HCT116 (cell line): ENCODE measurements at regions not wholly inside any gene's neighbourhood (a gene's known extent, or its start where the extent isn't known, plus 50 kb on each side); places are given as distances from the start of the nearest gene placed in this dataset.

Experiments
- ATAC-seq: fragments of 200-7000 bp; cut with Tn5 transposase; 2 replicates; pipeline ENCODE4 v1.9.1; 2020; ENCODE audit warnings: mild to moderate bottlenecking, moderate library complexity
- BruUV-seq: library from RNA; stranded (reverse); fragments of 400-500 nt; replicated peaks from 2 replicates; lab custom pipeline; 2021; lab: Mats Ljungman, UMichigan
- CTCF ChIA-PET: fragments of 300-600 bp; sonication (Branson Sonifier 250); formaldehyde crosslinking; loops from one replicate; lab custom pipeline; 2021; ENCODE audit warnings: antibody characterized with exemption; lab: Charles Lee
- POLR2A ChIA-PET: fragments of 300-600, 350-600 bp; sonication (Branson Sonifier 250); formaldehyde crosslinking; loops from one replicate; lab custom pipeline; 2021; ENCODE audit warnings: antibody characterized with exemption; lab: Charles Lee
- RAD21 ChIA-PET, 2 experiments: fragments of 300-600 bp; sonication (Branson Sonifier 250); formaldehyde crosslinking; loops; one replicate each; lab custom pipeline; 2023; ENCODE audit warnings: low total read pairs in 2 of 2; ENCODE audit not compliant: uncharacterized antibody in 2 of 2, unreplicated experiment in 2 of 2, low non-redundant PET in 1 of 2; lab: Charles Lee
- DNase-seq: peaks from one replicate; pipeline ENCODE4 v3.0.0-alpha.2; 2010; ENCODE audit warnings: low read depth, low spot score
- H2AFZ ChIP-seq: fragments of 200-600 bp; shearing (Covaris generic), sonication (generic); 2 replicates; pipeline ENCODE4 v1.6.1; 2017; ENCODE audit warnings: low read depth, mixed run types, mixed read lengths, antibody characterized with exemption, low read length; ENCODE audit not compliant: poor library complexity, severe bottlenecking
- H3K27ac ChIP-seq: 2 replicates; pipeline ENCODE4 v1.5.1; 2012; ENCODE audit warnings: low read depth, low read length
- H3K27me3 ChIP-seq: fragments of 200-600 bp; sonication (generic); 2 replicates; pipeline ENCODE4 v1.6.1; 2016; ENCODE audit warnings: mixed run types, low read length, mixed read lengths; ENCODE audit not compliant: insufficient read depth
- H3K36me3 ChIP-seq, 2 experiments: fragments of 200-500 bp in 1 of 2; fragments of 200-600 bp in 1 of 2; sonication (Bioruptor generic) in 1 of 2; sonication (generic) in 1 of 2; 2 replicates each; pipeline versions ENCODE4 v1.5.1 to v1.6.1; 2014 to 2016; ENCODE audit warnings: low read length in 2 of 2, inconsistent platforms in 1 of 2, mixed read lengths in 1 of 2, mixed run types in 1 of 2; ENCODE audit not compliant: insufficient read depth in 2 of 2, control insufficient read depth in 1 of 2
- H3K4me1 ChIP-seq, 2 experiments: fragments of 200-600 bp in 1 of 2; sonication (generic) in 1 of 2; 2 replicates each; pipeline versions ENCODE4 v1.5.1 to v1.6.1; 2012 to 2017; ENCODE audit warnings: low read length in 2 of 2, inconsistent platforms in 1 of 2, mild to moderate bottlenecking in 1 of 2, mixed read lengths in 1 of 2, mixed run types in 1 of 2, moderate library complexity in 1 of 2; ENCODE audit not compliant: insufficient read depth in 2 of 2, control insufficient read depth in 1 of 2
- H3K4me2 ChIP-seq: fragments of 200-600 bp; sonication (generic); 2 replicates; pipeline ENCODE4 v1.6.1; 2017; ENCODE audit warnings: mixed run types, low read length, mixed read lengths
- H3K4me3 ChIP-seq, 2 experiments: fragments of 200-600 bp in 1 of 2; sonication (generic) in 1 of 2; replicated peaks in 1 of 2; 2 replicates each; pipeline ENCODE4 v1.5.1; 2011 to 2016; ENCODE audit warnings: low read length in 2 of 2, control low read depth in 1 of 2, low read depth in 1 of 2, mild to moderate bottlenecking in 1 of 2, mixed read lengths in 1 of 2, mixed run types in 1 of 2
- H3K79me2 ChIP-seq: fragments of 200-600 bp; sonication (generic); 2 replicates; pipeline ENCODE4 v1.6.1; 2017; ENCODE audit warnings: mild to moderate bottlenecking, mixed run types, low read length, moderate library complexity, mixed read lengths; ENCODE audit not compliant: insufficient read depth
- H3K9ac ChIP-seq: fragments of 200-600 bp; sonication (generic); 2 replicates; pipeline ENCODE4 v1.6.1; 2016; ENCODE audit warnings: low read length, mixed read lengths
- H3K9me2 ChIP-seq: fragments of 200-600 bp; sonication (generic), shearing (Covaris generic); 2 replicates; pipeline ENCODE4 v1.6.1; 2017; ENCODE audit warnings: mixed run types, mild to moderate bottlenecking, moderate library complexity; ENCODE audit not compliant: insufficient read depth
- H3K9me3 ChIP-seq, 2 experiments: fragments of 200-500 bp in 1 of 2; fragments of 200-600 bp in 1 of 2; sonication (Bioruptor generic) in 1 of 2; sonication (generic) in 1 of 2; 2 replicates each; pipeline ENCODE4 v1.6.1; 2014 to 2017; ENCODE audit warnings: low read length in 2 of 2, mixed read lengths in 2 of 2, inconsistent platforms in 1 of 2, low read depth in 1 of 2, mild to moderate bottlenecking in 1 of 2, mixed run types in 1 of 2, moderate library complexity in 1 of 2; ENCODE audit not compliant: control insufficient read depth in 1 of 2, insufficient read depth in 1 of 2
- H4K20me1 ChIP-seq: fragments of 200-600 bp; sonication (generic), shearing (Covaris generic); 2 replicates; pipeline ENCODE4 v1.6.1; 2017; ENCODE audit warnings: mixed run types, mild to moderate bottlenecking, moderate library complexity; ENCODE audit not compliant: insufficient read depth
- CTCF ChIP-seq, 3 experiments: fragments of 200-600 bp in 1 of 3; sonication (generic) in 1 of 3; IDR thresholded peaks in 2 of 3; conservative IDR thresholded peaks in 1 of 3; 2 replicates each; pipeline ENCODE4 v1.5.1; 2012 to 2017; ENCODE audit warnings: low read depth in 2 of 3, low read length in 2 of 3, antibody characterized with exemption in 1 of 3, borderline replicate concordance in 1 of 3, control low read depth in 1 of 3, mild to moderate bottlenecking in 1 of 3, mixed read lengths in 1 of 3, mixed run types in 1 of 3, moderate library complexity in 1 of 3; ENCODE audit not compliant: insufficient read depth in 1 of 3
- EGR1 ChIP-seq: IDR thresholded peaks from 2 replicates; pipeline ENCODE4 v1.6.1; 2012; ENCODE audit warnings: low read depth
- SP1 ChIP-seq: IDR thresholded peaks from 2 replicates; pipeline ENCODE4 v1.6.1; 2012; ENCODE audit warnings: low read depth
- TCF7L2 ChIP-seq: IDR thresholded peaks from 2 replicates; pipeline ENCODE4 v1.7.0; 2011; ENCODE audit warnings: borderline replicate concordance, inconsistent platforms; ENCODE audit not compliant: insufficient read depth, insufficient read length; ENCODE audit errors: extremely low read depth
- intact Hi-C: fragments of 100-400 bp; cut with micrococcal nuclease; formaldehyde crosslinking; loops from 2 replicates; pipeline ENCODE4 v1.10.0; 2022
- TF ChIP-seq, protein P1 (sequence below): IDR thresholded peaks from 2 replicates; pipeline ENCODE4 v1.6.1; 2012; ENCODE audit warnings: low read depth

GRCh38 chr18:56185126-56185525 lies 453.3 kb downstream of the TXNL1 start:
- Histone ChIP-seq H4K20me1 (no peaks in the 10 kb centered on the region), H3K9me2 (no peaks in the 10 kb centered on the region), H3K36me3 (no peaks in the 10 kb centered on the region), H3K27ac (no peak overlapping the region), H3K79me2 (no peaks in the 10 kb centered on the region), H3K4me1 (no peaks in the 10 kb centered on the region), H3K9me3 (peaks cover 5 to 10% of the 10 kb centered on the region in 2 experiments; a peak in 2 of 4 replicates), H3K4me2 (no peak overlapping the region), H3K27me3 (no peaks in the 10 kb centered on the region), H3K9ac (no peak overlapping the region), H3K4me3 (no peak overlapping the region), H2AFZ (no peak overlapping the region)
- RAD21 ChIA-PET: no interaction called here
- no peak for TF ChIP-seq TCF7L2
- no peak for TF ChIP-seq EGR1
- TF ChIP-seq, protein P1, sequence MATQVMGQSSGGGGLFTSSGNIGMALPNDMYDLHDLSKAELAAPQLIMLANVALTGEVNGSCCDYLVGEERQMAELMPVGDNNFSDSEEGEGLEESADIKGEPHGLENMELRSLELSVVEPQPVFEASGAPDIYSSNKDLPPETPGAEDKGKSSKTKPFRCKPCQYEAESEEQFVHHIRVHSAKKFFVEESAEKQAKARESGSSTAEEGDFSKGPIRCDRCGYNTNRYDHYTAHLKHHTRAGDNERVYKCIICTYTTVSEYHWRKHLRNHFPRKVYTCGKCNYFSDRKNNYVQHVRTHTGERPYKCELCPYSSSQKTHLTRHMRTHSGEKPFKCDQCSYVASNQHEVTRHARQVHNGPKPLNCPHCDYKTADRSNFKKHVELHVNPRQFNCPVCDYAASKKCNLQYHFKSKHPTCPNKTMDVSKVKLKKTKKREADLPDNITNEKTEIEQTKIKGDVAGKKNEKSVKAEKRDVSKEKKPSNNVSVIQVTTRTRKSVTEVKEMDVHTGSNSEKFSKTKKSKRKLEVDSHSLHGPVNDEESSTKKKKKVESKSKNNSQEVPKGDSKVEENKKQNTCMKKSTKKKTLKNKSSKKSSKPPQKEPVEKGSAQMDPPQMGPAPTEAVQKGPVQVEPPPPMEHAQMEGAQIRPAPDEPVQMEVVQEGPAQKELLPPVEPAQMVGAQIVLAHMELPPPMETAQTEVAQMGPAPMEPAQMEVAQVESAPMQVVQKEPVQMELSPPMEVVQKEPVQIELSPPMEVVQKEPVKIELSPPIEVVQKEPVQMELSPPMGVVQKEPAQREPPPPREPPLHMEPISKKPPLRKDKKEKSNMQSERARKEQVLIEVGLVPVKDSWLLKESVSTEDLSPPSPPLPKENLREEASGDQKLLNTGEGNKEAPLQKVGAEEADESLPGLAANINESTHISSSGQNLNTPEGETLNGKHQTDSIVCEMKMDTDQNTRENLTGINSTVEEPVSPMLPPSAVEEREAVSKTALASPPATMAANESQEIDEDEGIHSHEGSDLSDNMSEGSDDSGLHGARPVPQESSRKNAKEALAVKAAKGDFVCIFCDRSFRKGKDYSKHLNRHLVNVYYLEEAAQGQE: no peak
- no peak for TF ChIP-seq SP1
- no peak for TF ChIP-seq CTCF (IDR thresholded peaks at IDR 0.05 in 2 of 3, conservative IDR thresholded peaks at IDR 0.05 in 1 of 3; ENCODE audit: borderline replicate concordance in 1 of 3, insufficient read depth in 1 of 3, low read depth in 2 of 3, low read length in 2 of 3)
- BruUV-seq: no TSS peak
- ATAC-seq: no peak
- CTCF ChIA-PET: no interaction called here
- no peak for DNase-seq
- intact Hi-C loops: no loop called here
- POLR2A ChIA-PET: no interaction called here
